ENCODE measurements at regions not wholly inside any gene's neighbourhood (a gene's known extent, or its start where the extent isn't known, plus 50 kb on each side); places are given as distances from the start of the nearest gene placed in this dataset.
A peak's percentile ranks its signal among the peaks of the same experiment; 100 is the strongest.

GRCh38 chr6:98672681-98673475 lies 161.5 kb upstream of the POU3F2 start:
- Histone ChIP-seq H3K4me2 (ENCODE audit: low read length) (peak overlapping the region; percentile 32), H3K9ac (ENCODE audit: low read length) (no peak overlapping the region), H3K36me3 (ENCODE audit: insufficient read depth, low read length) (no peaks in the 10 kb centered on the region), H4K20me1 (ENCODE audit: insufficient read depth, low read length) (no peaks in the 10 kb centered on the region), H3K79me2 (ENCODE audit: insufficient read depth, low read length) (no peaks in the 10 kb centered on the region), H3K4me1 (ENCODE audit: insufficient read depth, low read length) (no peaks in the 10 kb centered on the region), H3K27ac (ENCODE audit: low read depth, low read length) (no peak overlapping the region), H3K4me3 (ENCODE audit: insufficient read depth, low read depth, low read length) (no peak overlapping the region), H3K27me3 (ENCODE audit: insufficient read depth, low read length) (no peaks in the 10 kb centered on the region), H2AFZ (ENCODE audit: low read depth, low read length) (no peak overlapping the region), H3K9me3 (ENCODE audit: insufficient read depth, low read depth, low read length) (no peaks in the 10 kb centered on the region)
- H3K4me3 Mint-ChIP-seq (ENCODE audit: unreplicated experiment): no peak overlapping the region
- DNase-seq (ENCODE audit: low read depth): peak; percentile 67
- H3K9me3 Mint-ChIP-seq (ENCODE audit: unreplicated experiment): no peaks in the 10 kb centered on the region
- peaks cover 2% of the 10 kb centered on the region for H3K4me1 Mint-ChIP-seq (ENCODE audit: low read depth, unreplicated experiment)
- H3K36me3 Mint-ChIP-seq (ENCODE audit: low read depth, unreplicated experiment): no peaks in the 10 kb centered on the region
- TF ChIP-seq CTCF (IDR thresholded peaks at IDR 0.05; ENCODE audit: insufficient read depth, low read depth, low read length) (no peak), EZH2 (IDR thresholded peaks at IDR 0.05; ENCODE audit: insufficient read depth, low read length) (no peak)
- no peak overlapping the region for H3K27ac Mint-ChIP-seq (ENCODE audit: unreplicated experiment)
- no peaks in the 10 kb centered on the region for H3K27me3 Mint-ChIP-seq (ENCODE audit: low read depth, unreplicated experiment)
- no peak for FAIRE-seq

GRCh38 chr6:98678481-98678880 lies 155.9 kb upstream of the POU3F2 start:
- no peak overlapping the region for H3K4me3 ChIP-seq (ENCODE audit: insufficient read depth, low read depth, low read length)
- Mint-ChIP-seq H3K4me1 (ENCODE audit: low read depth, unreplicated experiment) (peaks cover 6% of the 10 kb centered on the region), H3K36me3 (ENCODE audit: low read depth, unreplicated experiment) (no peaks in the 10 kb centered on the region), H3K4me3 (ENCODE audit: unreplicated experiment) (no peak overlapping the region), H3K9me3 (ENCODE audit: unreplicated experiment) (no peaks in the 10 kb centered on the region), H3K27ac (ENCODE audit: unreplicated experiment) (no peak overlapping the region), H3K27me3 (ENCODE audit: low read depth, unreplicated experiment) (no peaks in the 10 kb centered on the region)
- FAIRE-seq (no peak), DNase-seq (ENCODE audit: low read depth) (peak; percentile 10)
- H3K27ac ChIP-seq (ENCODE audit: low read depth, low read length): no peak overlapping the region
- no peak overlapping the region for H3K9ac ChIP-seq (ENCODE audit: low read length)
- no peak overlapping the region for H2AFZ ChIP-seq (ENCODE audit: low read depth, low read length)
- H4K20me1 ChIP-seq (ENCODE audit: insufficient read depth, low read length): no peaks in the 10 kb centered on the region
- H3K4me1 ChIP-seq (ENCODE audit: insufficient read depth, low read length): no peaks in the 10 kb centered on the region
- no peak overlapping the region for H3K4me2 ChIP-seq (ENCODE audit: low read length)
- no peaks in the 10 kb centered on the region for H3K27me3 ChIP-seq (ENCODE audit: insufficient read depth, low read length)
- no peaks in the 10 kb centered on the region for H3K36me3 ChIP-seq (ENCODE audit: insufficient read depth, low read length)
- TF ChIP-seq EZH2 (IDR thresholded peaks at IDR 0.05; ENCODE audit: insufficient read depth, low read length): no peak
- no peak for TF ChIP-seq CTCF (IDR thresholded peaks at IDR 0.05; ENCODE audit: insufficient read depth, low read depth, low read length)
- no peaks in the 10 kb centered on the region for H3K79me2 ChIP-seq (ENCODE audit: insufficient read depth, low read length)
- H3K9me3 ChIP-seq (ENCODE audit: insufficient read depth, low read depth, low read length): no peaks in the 10 kb centered on the region

- no peaks in the 10 kb centered on the region for H3K27me3 ChIP-seq (ENCODE audit: insufficient read depth, low read length)
- no peaks in the 10 kb centered on the region for H3K9me3 Mint-ChIP-seq (ENCODE audit: unreplicated experiment)
- peaks cover 4% of the 10 kb centered on the region for H3K27me3 Mint-ChIP-seq (ENCODE audit: low read depth, unreplicated experiment)
- H3K4me3 Mint-ChIP-seq (ENCODE audit: unreplicated experiment): no peak overlapping the region
- H3K4me3 ChIP-seq (ENCODE audit: insufficient read depth, low read depth, low read length): no peak overlapping the region
- no peaks in the 10 kb centered on the region for H4K20me1 ChIP-seq (ENCODE audit: insufficient read depth, low read length)
- no peaks in the 10 kb centered on the region for H3K79me2 ChIP-seq (ENCODE audit: insufficient read depth, low read length)
- H3K9ac ChIP-seq (ENCODE audit: low read length): no peak overlapping the region
- H3K36me3 Mint-ChIP-seq (ENCODE audit: low read depth, unreplicated experiment): no peaks in the 10 kb centered on the region
- no peak overlapping the region for H3K4me2 ChIP-seq (ENCODE audit: low read length)
- no peaks in the 10 kb centered on the region for H3K4me1 ChIP-seq (ENCODE audit: insufficient read depth, low read length)
- H3K4me1 Mint-ChIP-seq (ENCODE audit: low read depth, unreplicated experiment): no peaks in the 10 kb centered on the region
- no peak overlapping the region for H3K27ac Mint-ChIP-seq (ENCODE audit: unreplicated experiment)
- H3K9me3 ChIP-seq (ENCODE audit: insufficient read depth, low read depth, low read length): no peaks in the 10 kb centered on the region
- TF ChIP-seq EZH2 (IDR thresholded peaks at IDR 0.05; ENCODE audit: insufficient read depth, low read length) (no peak), CTCF (IDR thresholded peaks at IDR 0.05; ENCODE audit: insufficient read depth, low read depth, low read length) (no peak)
- FAIRE-seq: no peak
- no peak overlapping the region for H3K27ac ChIP-seq (ENCODE audit: low read depth, low read length)
- no peak overlapping the region for H2AFZ ChIP-seq (ENCODE audit: low read depth, low read length)
- no peaks in the 10 kb centered on the region for H3K36me3 ChIP-seq (ENCODE audit: insufficient read depth, low read length)
- no peak for DNase-seq (ENCODE audit: low read depth)
Observed at GRCh38 chr6:98686008-98686601, 148.3 kb upstream of the POU3F2 start.
